Mesendoderm (in vitro differentiated cells): ENCODE measurements at regions not wholly inside any gene's neighbourhood (a gene's known extent, or its start where the extent isn't known, plus 50 kb on each side); places are given as distances from the start of the nearest gene placed in this dataset.

Experiments used
- DNase-seq: peaks from one replicate; pipeline ENCODE4 v3.0.0; 2013
- H2AK5ac ChIP-seq: 2 replicates; pipeline ENCODE4 v1.6.1; 2013; ENCODE audit warnings: low read length, inconsistent platforms
- H2BK120ac ChIP-seq: 2 replicates; pipeline ENCODE4 v1.6.1; 2013; ENCODE audit warnings: low read depth, mild to moderate bottlenecking, low read length, moderate library complexity, mixed read lengths
- H2BK15ac ChIP-seq: replicated peaks from 2 replicates; pipeline ENCODE4 v1.6.1; 2013; ENCODE audit warnings: low read depth, mild to moderate bottlenecking, moderate library complexity
- H2BK5ac ChIP-seq: 2 replicates; pipeline ENCODE4 v1.6.1; 2013; ENCODE audit warnings: low read length, inconsistent platforms
- H3K18ac ChIP-seq: 2 replicates; pipeline ENCODE4 v1.6.1; 2013; ENCODE audit warnings: mild to moderate bottlenecking, low read length, mixed read lengths
- H3K23ac ChIP-seq: one replicate; pipeline ENCODE4 v1.6.1; 2013; ENCODE audit warnings: low read length
- H3K27ac ChIP-seq: 2 replicates; pipeline ENCODE4 v1.5.1; 2013; ENCODE audit warnings: low read depth, mild to moderate bottlenecking, inconsistent platforms, low read length, moderate library complexity
- H3K27me3 ChIP-seq: 2 replicates; pipeline ENCODE4 v1.6.1; 2013; ENCODE audit warnings: low read length, control low read depth, mild to moderate bottlenecking, inconsistent platforms; ENCODE audit not compliant: insufficient read depth, poor library complexity
- H3K36me3 ChIP-seq: 2 replicates; pipeline ENCODE4 v1.6.1; 2013; ENCODE audit warnings: low read length, inconsistent platforms; ENCODE audit not compliant: control insufficient read depth, insufficient read depth
- H3K4ac ChIP-seq: one replicate; pipeline ENCODE4 v1.6.1; 2013; ENCODE audit warnings: low read depth, mild to moderate bottlenecking, low read length, moderate library complexity
- H3K4me1 ChIP-seq: 2 replicates; pipeline ENCODE4 v1.6.1; 2013; ENCODE audit warnings: low read depth, low read length, inconsistent platforms; ENCODE audit not compliant: control insufficient read depth
- H3K4me2 ChIP-seq: 2 replicates; pipeline ENCODE4 v1.6.1; 2013; ENCODE audit warnings: low read length
- H3K4me3 ChIP-seq: 2 replicates; pipeline ENCODE4 v1.5.1; 2013; ENCODE audit warnings: mild to moderate bottlenecking, low read length
- H3K56ac ChIP-seq: one replicate; pipeline ENCODE4 v1.6.1; 2013; ENCODE audit warnings: low read length
- H3K79me1 ChIP-seq: 2 replicates; pipeline ENCODE4 v1.6.1; 2013; ENCODE audit warnings: low read length, inconsistent platforms
- H3K79me2 ChIP-seq: 2 replicates; pipeline ENCODE4 v1.6.1; 2013; ENCODE audit warnings: mild to moderate bottlenecking, low read length; ENCODE audit not compliant: control insufficient read depth, insufficient read depth
- H3K9ac ChIP-seq: 2 replicates; pipeline ENCODE4 v1.6.1; 2013; ENCODE audit warnings: low read length, inconsistent platforms
- H4K5ac ChIP-seq: one replicate; pipeline ENCODE4 v1.6.1; 2013; ENCODE audit warnings: low read length
- H4K8ac ChIP-seq: one replicate; pipeline ENCODE4 v1.6.1; 2013; ENCODE audit warnings: low read depth, mild to moderate bottlenecking, control low read depth, low read length, moderate library complexity
- WGBS: extraction: QIAGEN DNeasy Blood & Tissue Kit; methylation state at CpG from one replicate; pipeline ENCODE4 v1.1.7; 2013; ENCODE audit warnings: low lambda C conversion rate, missing lambda C conversion rate; ENCODE audit not compliant: insufficient coverage; ENCODE audit errors: extremely low coverage; 5-methylcytosine and 5-hydroxymethylcytosine counted together

- DNase-seq = no peak
- no peak overlapping the region for H2BK15ac ChIP-seq
- no peak overlapping the region for H3K56ac ChIP-seq
- no peaks in the 10 kb centered on the region for H3K27me3 ChIP-seq
- no peak overlapping the region for H4K5ac ChIP-seq
- no peak overlapping the region for H3K23ac ChIP-seq
- no peak overlapping the region for H3K27ac ChIP-seq
- peaks cover 4% of the 10 kb centered on the region for H3K4me1 ChIP-seq
- H3K79me2 ChIP-seq = no peaks in the 10 kb centered on the region
- H3K18ac ChIP-seq = no peak overlapping the region
- H2AK5ac ChIP-seq = no peak overlapping the region
- H3K4ac ChIP-seq = no peak overlapping the region
- no peak overlapping the region for H2BK120ac ChIP-seq
- no peak overlapping the region for H4K8ac ChIP-seq
- no peak overlapping the region for H2BK5ac ChIP-seq
- no peak overlapping the region for H3K4me3 ChIP-seq
- H3K9ac ChIP-seq = no peak overlapping the region
- H3K4me2 ChIP-seq = no peak overlapping the region
- no CpG with 5 or more reads among the region's 4 CpGs for WGBS
- no peaks in the 10 kb centered on the region for H3K79me1 ChIP-seq
- H3K36me3 ChIP-seq = no peaks in the 10 kb centered on the region
Observed at GRCh38 chr1:101312147-101312546, 75.3 kb downstream of the S1PR1 start.

DNA sequence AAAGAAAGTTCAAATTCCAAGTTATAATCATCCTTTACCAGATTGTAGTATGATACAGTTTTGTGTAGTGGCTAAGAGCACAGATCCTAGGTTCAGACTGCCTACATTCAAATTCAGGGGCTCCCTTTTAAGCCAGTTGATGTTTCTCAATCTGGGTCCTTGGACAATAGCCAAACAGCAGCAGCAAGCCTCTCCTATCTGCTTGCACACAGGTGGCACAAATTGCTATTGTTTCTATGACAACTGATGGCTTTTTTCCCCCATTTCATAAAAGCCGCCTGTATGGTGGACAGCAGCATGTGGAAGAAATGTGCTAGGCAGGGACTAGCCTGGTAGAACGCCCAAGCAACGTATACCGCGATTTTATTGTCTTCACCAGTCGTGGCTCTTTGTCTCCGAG, 76.5 kb downstream of the S1PR1 start:
- H3K9ac ChIP-seq = no peak overlapping the region
- no peak overlapping the region for H3K27ac ChIP-seq
- H3K36me3 ChIP-seq = no peaks in the 10 kb centered on the region
- no peak overlapping the region for H3K18ac ChIP-seq
- no peak overlapping the region for H2BK15ac ChIP-seq
- no peak for DNase-seq
- H3K4me3 ChIP-seq = no peak overlapping the region
- no peaks in the 10 kb centered on the region for H3K79me2 ChIP-seq
- H2BK5ac ChIP-seq = no peak overlapping the region
- H3K4me2 ChIP-seq = no peak overlapping the region
- no peaks in the 10 kb centered on the region for H3K27me3 ChIP-seq
- no CpG with 5 or more reads among the region's 7 CpGs for WGBS
- no peak overlapping the region for H4K5ac ChIP-seq
- H3K4me1 ChIP-seq = peaks cover 4% of the 10 kb centered on the region
- H4K8ac ChIP-seq = no peak overlapping the region
- H3K56ac ChIP-seq = no peak overlapping the region
- no peaks in the 10 kb centered on the region for H3K79me1 ChIP-seq
- no peak overlapping the region for H2BK120ac ChIP-seq
- H3K4ac ChIP-seq = no peak overlapping the region
- H2AK5ac ChIP-seq = no peak overlapping the region
- no peak overlapping the region for H3K23ac ChIP-seq

GRCh38 chr1:101314244-101314643, 77.4 kb downstream of the S1PR1 start:
- Histone ChIP-seq H3K79me2 (no peaks in the 10 kb centered on the region), H3K79me1 (no peaks in the 10 kb centered on the region), H2BK15ac (no peak overlapping the region), H2BK120ac (no peak overlapping the region), H3K36me3 (no peaks in the 10 kb centered on the region), H2AK5ac (no peak overlapping the region), H4K5ac (no peak overlapping the region), H3K4me2 (no peak overlapping the region), H3K27me3 (no peaks in the 10 kb centered on the region), H3K27ac (no peak overlapping the region), H3K56ac (no peak overlapping the region), H3K4me3 (no peak overlapping the region), H2BK5ac (no peak overlapping the region), H3K18ac (no peak overlapping the region), H3K9ac (no peak overlapping the region), H3K23ac (no peak overlapping the region), H3K4ac (no peak overlapping the region), H4K8ac (no peak overlapping the region), H3K4me1 (peaks cover 4% of the 10 kb centered on the region)
- peak; percentile 9 for DNase-seq
- WGBS = no CpG with 5 or more reads among the region's 2 CpGs

- Histone ChIP-seq H3K27ac (no peak overlapping the region), H3K4me2 (no peak overlapping the region), H3K4me1 (no peaks in the 10 kb centered on the region), H2AK5ac (no peak overlapping the region), H3K23ac (no peak overlapping the region), H3K36me3 (no peaks in the 10 kb centered on the region), H4K5ac (no peak overlapping the region), H3K18ac (no peak overlapping the region), H3K56ac (no peak overlapping the region), H2BK120ac (no peak overlapping the region), H3K79me1 (no peaks in the 10 kb centered on the region), H3K4ac (no peak overlapping the region), H3K4me3 (no peak overlapping the region), H3K27me3 (no peaks in the 10 kb centered on the region), H3K9ac (no peak overlapping the region), H2BK5ac (no peak overlapping the region), H2BK15ac (no peak overlapping the region), H4K8ac (no peak overlapping the region), H3K79me2 (no peaks in the 10 kb centered on the region)
- no CpG with 5 or more reads among the region's 6 CpGs for WGBS
- no peak for DNase-seq
Observed at GRCh38 chr1:101316256-101316655, 79.4 kb downstream of the S1PR1 start.

DNA sequence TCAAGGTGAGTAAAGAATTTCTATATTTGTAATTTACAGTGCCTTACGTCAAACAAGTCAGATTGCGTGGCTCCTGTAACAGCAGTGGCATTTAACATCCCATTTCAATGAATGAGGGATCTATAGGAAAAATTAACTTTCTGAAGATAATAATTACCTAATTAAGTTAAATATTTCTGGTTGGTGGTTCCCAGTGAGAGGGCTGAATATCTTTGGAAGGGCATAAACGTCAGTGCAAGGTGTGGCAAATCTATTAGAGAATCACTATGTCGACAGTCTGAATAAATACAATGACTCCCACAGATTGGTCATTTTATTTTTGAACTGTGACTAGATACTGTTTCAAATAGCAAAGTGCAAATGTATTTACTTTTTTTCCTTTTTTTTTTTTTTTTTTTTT, 80.0 kb downstream of the S1PR1 start:
- Histone ChIP-seq H2BK5ac (no peak overlapping the region), H3K9ac (no peak overlapping the region), H3K27me3 (no peaks in the 10 kb centered on the region), H3K36me3 (no peaks in the 10 kb centered on the region), H3K79me1 (no peaks in the 10 kb centered on the region), H3K56ac (no peak overlapping the region), H2BK15ac (no peak overlapping the region), H2AK5ac (no peak overlapping the region), H3K18ac (no peak overlapping the region), H2BK120ac (no peak overlapping the region), H3K79me2 (no peaks in the 10 kb centered on the region), H4K5ac (no peak overlapping the region), H3K4me2 (no peak overlapping the region), H3K27ac (no peak overlapping the region), H3K23ac (no peak overlapping the region), H3K4me1 (no peaks in the 10 kb centered on the region), H4K8ac (no peak overlapping the region), H3K4me3 (no peak overlapping the region), H3K4ac (no peak overlapping the region)
- DNase-seq = no peak
- no CpG with 5 or more reads among the region's 4 CpGs for WGBS

DNA sequence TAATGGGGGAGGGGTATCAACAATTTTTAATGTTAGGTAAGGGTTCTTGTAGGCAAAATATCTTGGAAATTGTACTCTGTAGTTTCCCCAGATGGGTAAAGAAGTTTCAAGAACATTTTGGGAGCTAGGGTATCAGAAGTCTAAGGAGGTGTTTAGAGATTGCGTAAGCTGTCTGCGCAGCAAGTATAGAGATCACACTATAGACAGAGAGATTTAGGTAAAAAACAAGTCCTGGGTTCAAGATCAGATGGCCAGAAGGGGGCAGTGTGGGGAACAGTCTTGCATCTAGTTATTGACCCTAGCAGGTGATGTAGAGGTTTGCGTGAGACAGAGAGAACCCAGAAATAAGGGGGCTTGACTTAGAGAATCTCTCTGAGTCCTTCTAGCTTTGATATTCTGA, 80.8 kb downstream of the S1PR1 start:
- Histone ChIP-seq H3K79me1 (no peaks in the 10 kb centered on the region), H3K79me2 (no peaks in the 10 kb centered on the region), H4K8ac (no peak overlapping the region), H3K36me3 (no peaks in the 10 kb centered on the region), H2AK5ac (no peak overlapping the region), H3K4me2 (no peak overlapping the region), H3K4me3 (no peak overlapping the region), H4K5ac (no peak overlapping the region), H2BK5ac (no peak overlapping the region), H3K23ac (no peak overlapping the region), H3K9ac (no peak overlapping the region), H3K4me1 (no peaks in the 10 kb centered on the region), H3K27ac (no peak overlapping the region), H2BK15ac (no peak overlapping the region), H2BK120ac (no peak overlapping the region), H3K18ac (no peak overlapping the region), H3K56ac (no peak overlapping the region), H3K4ac (no peak overlapping the region), H3K27me3 (no peaks in the 10 kb centered on the region)
- DNase-seq = no peak
- no CpG with 5 or more reads among the region's 3 CpGs for WGBS
